DND-41 (cell line): ENCODE measurements at regions not wholly inside any gene's neighbourhood (a gene's known extent, or its start where the extent isn't known, plus 50 kb on each side); places are given as distances from the start of the nearest gene placed in this dataset.

Source experiments
- EZH2 ChIP-seq: IDR thresholded peaks from 3 replicates; pipeline ENCODE4 v1.6.1; 2012; ENCODE audit warnings: borderline replicate concordance, low read depth, mild to moderate bottlenecking, moderate library complexity, low read length, inconsistent platforms; ENCODE audit not compliant: severe bottlenecking
- TF ChIP-seq, protein P1 (sequence below): IDR thresholded peaks from 2 replicates; pipeline ENCODE4 v1.5.1; 2012; ENCODE audit warnings: borderline replicate concordance, low read length, moderate library complexity, mild to moderate bottlenecking; ENCODE audit not compliant: poor library complexity, severe bottlenecking; ENCODE audit errors: extremely low read depth

DNA sequence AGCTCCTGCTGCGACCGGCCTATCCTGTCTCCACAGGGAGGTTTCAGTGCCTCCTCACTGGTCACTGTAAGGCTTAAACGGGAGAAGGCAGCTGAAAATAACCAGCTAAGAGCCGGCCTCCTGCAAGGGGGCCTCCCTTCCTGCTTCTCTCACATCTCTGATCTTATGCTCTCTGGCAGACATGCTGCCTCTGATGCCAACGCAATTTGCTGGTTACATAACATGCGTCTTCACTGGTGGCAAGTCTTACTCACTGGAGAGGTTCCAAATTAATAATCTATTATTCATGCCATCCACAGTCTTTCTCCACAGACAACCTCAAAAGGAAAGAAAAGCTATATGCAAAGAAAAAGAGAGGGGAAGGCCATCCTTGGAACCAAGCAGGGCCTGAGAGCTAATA lies 91.8 kb upstream of the LRFN2 start:
- TF ChIP-seq, protein P1, sequence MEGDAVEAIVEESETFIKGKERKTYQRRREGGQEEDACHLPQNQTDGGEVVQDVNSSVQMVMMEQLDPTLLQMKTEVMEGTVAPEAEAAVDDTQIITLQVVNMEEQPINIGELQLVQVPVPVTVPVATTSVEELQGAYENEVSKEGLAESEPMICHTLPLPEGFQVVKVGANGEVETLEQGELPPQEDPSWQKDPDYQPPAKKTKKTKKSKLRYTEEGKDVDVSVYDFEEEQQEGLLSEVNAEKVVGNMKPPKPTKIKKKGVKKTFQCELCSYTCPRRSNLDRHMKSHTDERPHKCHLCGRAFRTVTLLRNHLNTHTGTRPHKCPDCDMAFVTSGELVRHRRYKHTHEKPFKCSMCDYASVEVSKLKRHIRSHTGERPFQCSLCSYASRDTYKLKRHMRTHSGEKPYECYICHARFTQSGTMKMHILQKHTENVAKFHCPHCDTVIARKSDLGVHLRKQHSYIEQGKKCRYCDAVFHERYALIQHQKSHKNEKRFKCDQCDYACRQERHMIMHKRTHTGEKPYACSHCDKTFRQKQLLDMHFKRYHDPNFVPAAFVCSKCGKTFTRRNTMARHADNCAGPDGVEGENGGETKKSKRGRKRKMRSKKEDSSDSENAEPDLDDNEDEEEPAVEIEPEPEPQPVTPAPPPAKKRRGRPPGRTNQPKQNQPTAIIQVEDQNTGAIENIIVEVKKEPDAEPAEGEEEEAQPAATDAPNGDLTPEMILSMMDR = no peak
- no peak for TF ChIP-seq EZH2
